ENCODE measurements at regions not wholly inside any gene's neighbourhood (a gene's known extent, or its start where the extent isn't known, plus 50 kb on each side); places are given as distances from the start of the nearest gene placed in this dataset.

GRCh38 chr4:57200799-57201327, 90.7 kb upstream of the IGFBP7 start:
- H3K9me3 ChIP-seq (ENCODE audit: control insufficient read depth in 2 of 3, low read length in 3 of 3), result no peaks in the 10 kb centered on the region
- CTCF ChIA-PET, result no interaction called here
- POLR2A ChIA-PET, result no interaction called here
- intact Hi-C loops (cut with micrococcal nuclease), result no loop called here
- H3K4me3 ChIP-seq (ENCODE audit: low read length), result no peak overlapping the region
- H3K36me3 ChIP-seq (ENCODE audit: control insufficient read depth in 2 of 3, insufficient read depth in 3 of 3, low read length in 3 of 3), result no peaks in the 10 kb centered on the region
- Mint-ChIP-seq H3K27ac (no peak overlapping the region), H3K4me3 (no peak overlapping the region), H3K27me3 (peaks cover 0 to 35% (median 18%) of the 10 kb centered on the region in 5 donors), H3K9me3 (peaks cover 0 to 4% (median 0%) of the 10 kb centered on the region in 11 donors), H3K36me3 (no peaks in the 10 kb centered on the region), H3K4me1 (no peaks in the 10 kb centered on the region)
- ATAC-seq (no peak), DNase-seq (no peak)
- H3K4me1 ChIP-seq (ENCODE audit: control insufficient read depth in 2 of 2, insufficient read depth in 2 of 2, low read length in 2 of 2), result no peaks in the 10 kb centered on the region
- no peaks in the 10 kb centered on the region for H3K27me3 ChIP-seq (ENCODE audit: control insufficient read depth in 2 of 2, insufficient read depth in 2 of 2, low read length in 2 of 2)
- H3K27ac ChIP-seq (ENCODE audit: low read depth, low read length), result no peak overlapping the region

GRCh38 chr4:57199267-57199666, 89.1 kb upstream of the IGFBP7 start:
- ATAC-seq (no peak), DNase-seq (no peak)
- Histone ChIP-seq H3K4me3 (ENCODE audit: low read length) (no peak overlapping the region), H3K9me3 (ENCODE audit: control insufficient read depth in 2 of 3, low read length in 3 of 3) (no peaks in the 10 kb centered on the region), H3K27me3 (ENCODE audit: control insufficient read depth in 2 of 2, insufficient read depth in 2 of 2, low read length in 2 of 2) (no peaks in the 10 kb centered on the region), H3K4me1 (ENCODE audit: control insufficient read depth in 2 of 2, insufficient read depth in 2 of 2, low read length in 2 of 2) (no peaks in the 10 kb centered on the region), H3K27ac (ENCODE audit: low read depth, low read length) (no peak overlapping the region), H3K36me3 (ENCODE audit: control insufficient read depth in 2 of 3, insufficient read depth in 3 of 3, low read length in 3 of 3) (no peaks in the 10 kb centered on the region)
- H3K27ac Mint-ChIP-seq, result no peak overlapping the region
- H3K27me3 Mint-ChIP-seq, result peaks cover 3 to 38% (median 19%) of the 10 kb centered on the region in 5 donors
- peaks cover 0 to 4% (median 0%) of the 10 kb centered on the region in 11 donors for H3K9me3 Mint-ChIP-seq
- no peak overlapping the region for H3K4me3 Mint-ChIP-seq
- intact Hi-C loops (cut with micrococcal nuclease), result no loop called here
- H3K4me1 Mint-ChIP-seq, result no peaks in the 10 kb centered on the region
- ChIA-PET CTCF (no interaction called here), POLR2A (no interaction called here)
- peaks cover 0 to under 1% (median 0%) of the 10 kb centered on the region in 5 donors for H3K36me3 Mint-ChIP-seq

GRCh38 chr4:57195622-57196021, 85.4 kb upstream of the IGFBP7 start:
- Mint-ChIP-seq H3K27me3 (peaks cover 14 to 48% (median 28%) of the 10 kb centered on the region in 5 donors), H3K4me1 (peaks cover 0 to 1% (median 0%) of the 10 kb centered on the region in 7 donors), H3K4me3 (no peak overlapping the region), H3K27ac (no peak overlapping the region), H3K9me3 (peaks cover 0 to 4% (median 0%) of the 10 kb centered on the region in 11 donors), H3K36me3 (peaks cover 0 to 4% (median 0%) of the 10 kb centered on the region in 5 donors)
- H3K4me3 ChIP-seq (ENCODE audit: low read length), result no peak overlapping the region
- H3K4me1 ChIP-seq (ENCODE audit: control insufficient read depth in 2 of 2, insufficient read depth in 2 of 2, low read length in 2 of 2), result no peaks in the 10 kb centered on the region
- no peaks in the 10 kb centered on the region for H3K36me3 ChIP-seq (ENCODE audit: control insufficient read depth in 2 of 3, insufficient read depth in 3 of 3, low read length in 3 of 3)
- no peaks in the 10 kb centered on the region for H3K9me3 ChIP-seq (ENCODE audit: control insufficient read depth in 2 of 3, low read length in 3 of 3)
- no peaks in the 10 kb centered on the region for H3K27me3 ChIP-seq (ENCODE audit: control insufficient read depth in 2 of 2, insufficient read depth in 2 of 2, low read length in 2 of 2)
- intact Hi-C loops (cut with micrococcal nuclease), result no loop called here
- CTCF ChIA-PET, result no interaction called here
- POLR2A ChIA-PET, result no interaction called here
- ATAC-seq (no peak), DNase-seq (no peak)
- no peak overlapping the region for H3K27ac ChIP-seq (ENCODE audit: low read depth, low read length)

GRCh38 chr4:57194068-57194611, 84.0 kb upstream of the IGFBP7 start:
- ChIA-PET POLR2A (no interaction called here), CTCF (no interaction called here)
- intact Hi-C loops (cut with micrococcal nuclease), result no loop called here
- no peaks in the 10 kb centered on the region for H3K9me3 ChIP-seq (ENCODE audit: control insufficient read depth in 2 of 3, low read length in 3 of 3)
- H3K27me3 ChIP-seq (ENCODE audit: control insufficient read depth in 2 of 2, insufficient read depth in 2 of 2, low read length in 2 of 2), result no peaks in the 10 kb centered on the region
- H3K27ac ChIP-seq (ENCODE audit: low read depth, low read length), result no peak overlapping the region
- H3K4me1 Mint-ChIP-seq, result peaks cover 0 to 1% (median 0%) of the 10 kb centered on the region in 7 donors
- H3K27me3 Mint-ChIP-seq, result peaks cover 14 to 43% (median 27%) of the 10 kb centered on the region in 5 donors
- ATAC-seq (no peak), DNase-seq (no peak)
- H3K27ac Mint-ChIP-seq, result no peak overlapping the region
- H3K36me3 Mint-ChIP-seq, result peaks cover 0 to 4% (median 0%) of the 10 kb centered on the region in 5 donors
- H3K4me1 ChIP-seq (ENCODE audit: control insufficient read depth in 2 of 2, insufficient read depth in 2 of 2, low read length in 2 of 2), result no peaks in the 10 kb centered on the region
- H3K36me3 ChIP-seq (ENCODE audit: control insufficient read depth in 2 of 3, insufficient read depth in 3 of 3, low read length in 3 of 3), result no peaks in the 10 kb centered on the region
- H3K4me3 ChIP-seq (ENCODE audit: low read length), result no peak overlapping the region
- peaks cover 0 to 4% (median 0%) of the 10 kb centered on the region in 11 donors for H3K9me3 Mint-ChIP-seq
- no peak overlapping the region for H3K4me3 Mint-ChIP-seq

GRCh38 chr4:57193209-57193810, 83.1 kb upstream of the IGFBP7 start:
- DNase-seq (no peak), ATAC-seq (no peak)
- Histone ChIP-seq H3K9me3 (ENCODE audit: control insufficient read depth in 2 of 3, low read length in 3 of 3) (no peaks in the 10 kb centered on the region), H3K4me3 (ENCODE audit: low read length) (no peak overlapping the region), H3K36me3 (ENCODE audit: control insufficient read depth in 2 of 3, insufficient read depth in 3 of 3, low read length in 3 of 3) (no peaks in the 10 kb centered on the region), H3K27me3 (ENCODE audit: control insufficient read depth in 2 of 2, insufficient read depth in 2 of 2, low read length in 2 of 2) (no peaks in the 10 kb centered on the region), H3K4me1 (ENCODE audit: control insufficient read depth in 2 of 2, insufficient read depth in 2 of 2, low read length in 2 of 2) (no peaks in the 10 kb centered on the region), H3K27ac (ENCODE audit: low read depth, low read length) (no peak overlapping the region)
- H3K36me3 Mint-ChIP-seq, result peaks cover 0 to 4% (median 0%) of the 10 kb centered on the region in 5 donors
- no peak overlapping the region for H3K4me3 Mint-ChIP-seq
- ChIA-PET CTCF (no interaction called here), POLR2A (no interaction called here)
- peaks cover 0 to 1% (median 0%) of the 10 kb centered on the region in 7 donors for H3K4me1 Mint-ChIP-seq
- peaks cover 0 to 3% (median 0%) of the 10 kb centered on the region in 11 donors for H3K9me3 Mint-ChIP-seq
- no peak overlapping the region for H3K27ac Mint-ChIP-seq
- peaks cover 14 to 36% (median 26%) of the 10 kb centered on the region in 5 donors for H3K27me3 Mint-ChIP-seq
- intact Hi-C loops (cut with micrococcal nuclease), result no loop called here

GRCh38 chr4:57191523-57192034, 81.4 kb upstream of the IGFBP7 start:
- H3K27ac ChIP-seq (ENCODE audit: low read depth, low read length), result no peak overlapping the region
- H3K4me3 ChIP-seq (ENCODE audit: low read length), result no peak overlapping the region
- H3K27me3 ChIP-seq (ENCODE audit: control insufficient read depth in 2 of 2, insufficient read depth in 2 of 2, low read length in 2 of 2), result no peaks in the 10 kb centered on the region
- peaks cover 0 to 3% (median 0%) of the 10 kb centered on the region in 11 donors for H3K9me3 Mint-ChIP-seq
- no peaks in the 10 kb centered on the region for H3K4me1 ChIP-seq (ENCODE audit: control insufficient read depth in 2 of 2, insufficient read depth in 2 of 2, low read length in 2 of 2)
- H3K4me1 Mint-ChIP-seq, result peaks cover 0 to 1% (median 0%) of the 10 kb centered on the region in 7 donors
- ChIA-PET CTCF (no interaction called here), POLR2A (no interaction called here)
- H3K27me3 Mint-ChIP-seq, result peaks cover 14 to 22% (median 15%) of the 10 kb centered on the region in 5 donors
- no peak for ATAC-seq
- H3K36me3 ChIP-seq (ENCODE audit: control insufficient read depth in 2 of 3, insufficient read depth in 3 of 3, low read length in 3 of 3), result no peaks in the 10 kb centered on the region
- no peak overlapping the region for H3K27ac Mint-ChIP-seq
- H3K4me3 Mint-ChIP-seq, result no peak overlapping the region
- H3K9me3 ChIP-seq (ENCODE audit: control insufficient read depth in 2 of 3, low read length in 3 of 3), result no peaks in the 10 kb centered on the region
- intact Hi-C loops (cut with micrococcal nuclease), result no loop called here
- no peak for DNase-seq
- peaks cover 0 to 4% (median 0%) of the 10 kb centered on the region in 5 donors for H3K36me3 Mint-ChIP-seq

Measured in naive thymus-derived CD4-positive, alpha-beta T cell (primary cell).